Activated B cell treated with CpG ODN at 0.5 μM for 24 hours (primary cell): ENCODE measurements at regions not wholly inside any gene's neighbourhood (a gene's known extent, or its start where the extent isn't known, plus 50 kb on each side); places are given as distances from the start of the nearest gene placed in this dataset.

Source experiments
- ATAC-seq: fragments of 200-7000 bp; cut with Tn5 transposase; one replicate; pipeline ENCODE4 v1.10.0; 2021; ENCODE audit warnings: low read depth, mild to moderate bottlenecking, moderate library complexity
- CTCF ChIA-PET: fragments of 350-600 bp; sonication (Branson Sonifier 250); formaldehyde crosslinking; loops from one replicate; lab custom pipeline; 2021; ENCODE audit warnings: antibody characterized with exemption; lab: Charles Lee
- POLR2A ChIA-PET: fragments of 350-600 bp; sonication (Branson Sonifier 250); formaldehyde crosslinking; loops from one replicate; lab custom pipeline; 2021; ENCODE audit warnings: antibody characterized with exemption; lab: Charles Lee
- DNase-seq: peaks from one replicate; pipeline ENCODE4 v3.0.0; 2022
- H3K27ac Mint-ChIP-seq: one replicate; pipeline ENCODE4 v1.8.0; 2020; ENCODE audit warnings: mixed read lengths
- H3K27me3 Mint-ChIP-seq: one replicate; pipeline ENCODE4 v1.8.0; 2021; ENCODE audit warnings: mixed read lengths
- H3K36me3 Mint-ChIP-seq: one replicate; pipeline ENCODE4 v1.8.0; 2021; ENCODE audit warnings: low read depth, mixed read lengths
- H3K4me1 Mint-ChIP-seq: one replicate; pipeline ENCODE4 v1.8.0; 2021; ENCODE audit warnings: mixed read lengths
- H3K4me3 Mint-ChIP-seq: one replicate; pipeline ENCODE4 v1.8.0; 2020; ENCODE audit warnings: mild to moderate bottlenecking, mixed read lengths
- H3K9me3 Mint-ChIP-seq: one replicate; pipeline ENCODE4 v1.8.0; 2020; ENCODE audit warnings: mixed read lengths
- intact Hi-C: fragments of 100-400 bp; cut with micrococcal nuclease; formaldehyde crosslinking; loops from one replicate; pipeline ENCODE4 v1.15.1; 2024
- TF ChIP-seq, protein P1 (sequence below): fragments of 200-600 bp; IDR thresholded peaks from one replicate; pipeline ENCODE4 v1.8.0; 2022; ENCODE audit warnings: antibody characterized with exemption, mild to moderate bottlenecking

DNA sequence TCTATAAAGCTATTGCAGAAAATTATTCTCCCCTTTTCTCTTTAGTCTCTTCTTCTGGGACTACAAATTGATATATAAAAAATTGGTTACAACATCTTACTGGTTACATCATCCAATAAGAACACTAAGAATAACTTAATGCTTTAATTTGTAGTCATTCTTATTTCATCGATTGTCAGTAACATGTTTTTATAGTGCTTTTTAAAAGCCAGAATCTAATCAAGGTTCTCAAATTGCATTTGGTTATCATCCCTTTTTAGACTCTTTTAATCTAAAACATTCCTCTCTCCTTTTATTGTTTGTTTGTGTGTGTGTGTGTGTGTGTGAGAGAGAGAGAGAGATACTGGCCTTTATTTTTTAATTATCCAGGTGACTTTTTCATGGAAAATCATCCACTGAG is 377.1 kb upstream of the MEIS1 start:
- H3K27me3 Mint-ChIP-seq = peaks cover 4% of the 10 kb centered on the region
- H3K4me1 Mint-ChIP-seq = no peaks in the 10 kb centered on the region
- no peaks in the 10 kb centered on the region for H3K9me3 Mint-ChIP-seq
- intact Hi-C loops = no loop called here
- no peak overlapping the region for H3K27ac Mint-ChIP-seq
- no peak for DNase-seq
- H3K36me3 Mint-ChIP-seq = no peaks in the 10 kb centered on the region
- TF ChIP-seq, protein P1, sequence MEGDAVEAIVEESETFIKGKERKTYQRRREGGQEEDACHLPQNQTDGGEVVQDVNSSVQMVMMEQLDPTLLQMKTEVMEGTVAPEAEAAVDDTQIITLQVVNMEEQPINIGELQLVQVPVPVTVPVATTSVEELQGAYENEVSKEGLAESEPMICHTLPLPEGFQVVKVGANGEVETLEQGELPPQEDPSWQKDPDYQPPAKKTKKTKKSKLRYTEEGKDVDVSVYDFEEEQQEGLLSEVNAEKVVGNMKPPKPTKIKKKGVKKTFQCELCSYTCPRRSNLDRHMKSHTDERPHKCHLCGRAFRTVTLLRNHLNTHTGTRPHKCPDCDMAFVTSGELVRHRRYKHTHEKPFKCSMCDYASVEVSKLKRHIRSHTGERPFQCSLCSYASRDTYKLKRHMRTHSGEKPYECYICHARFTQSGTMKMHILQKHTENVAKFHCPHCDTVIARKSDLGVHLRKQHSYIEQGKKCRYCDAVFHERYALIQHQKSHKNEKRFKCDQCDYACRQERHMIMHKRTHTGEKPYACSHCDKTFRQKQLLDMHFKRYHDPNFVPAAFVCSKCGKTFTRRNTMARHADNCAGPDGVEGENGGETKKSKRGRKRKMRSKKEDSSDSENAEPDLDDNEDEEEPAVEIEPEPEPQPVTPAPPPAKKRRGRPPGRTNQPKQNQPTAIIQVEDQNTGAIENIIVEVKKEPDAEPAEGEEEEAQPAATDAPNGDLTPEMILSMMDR = no peak
- ChIA-PET POLR2A (no interaction called here), CTCF (no interaction called here)
- ATAC-seq = no peak
- no peak overlapping the region for H3K4me3 Mint-ChIP-seq

DNA sequence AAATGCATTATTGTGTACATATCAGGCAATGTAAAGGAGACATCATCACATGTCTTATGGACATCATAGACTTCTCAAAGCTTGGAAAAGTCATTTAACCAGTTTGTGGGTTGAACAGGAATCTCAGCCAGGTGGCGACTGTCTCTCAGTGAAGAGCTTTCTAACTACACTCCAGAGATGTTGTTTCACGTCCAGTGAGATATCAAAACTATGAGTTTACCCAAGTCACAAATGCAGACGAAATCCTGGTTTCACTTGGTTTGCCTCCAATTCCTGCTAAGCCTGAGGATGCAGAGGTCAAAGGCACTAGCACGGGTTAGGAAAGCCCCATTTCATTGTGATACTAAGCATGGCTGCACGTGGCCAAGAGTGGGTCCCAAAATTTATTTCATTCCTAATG is 384.5 kb upstream of the MEIS1 start:
- CTCF ChIA-PET = no interaction called here

DNA sequence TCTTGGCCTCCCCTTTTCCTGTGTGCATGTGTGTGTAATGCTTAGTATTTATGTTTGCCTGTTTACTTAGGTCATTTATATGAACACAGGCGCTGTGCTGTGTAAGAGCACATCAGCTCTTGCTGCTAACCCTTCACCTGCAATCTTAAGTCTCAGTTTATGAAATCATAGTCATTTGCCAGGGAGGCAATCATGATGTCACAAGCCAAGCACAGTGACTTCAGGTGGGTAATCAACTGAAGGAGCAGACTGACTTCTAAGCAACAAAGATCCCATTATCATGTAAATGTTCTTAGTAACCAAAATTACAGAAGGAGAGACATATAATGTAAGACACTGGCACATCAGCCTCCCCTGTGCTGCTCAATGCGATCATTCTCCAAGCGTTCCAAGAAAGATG is 386.3 kb upstream of the MEIS1 start:
- Mint-ChIP-seq H3K4me1 (no peaks in the 10 kb centered on the region), H3K27me3 (no peaks in the 10 kb centered on the region), H3K27ac (no peak overlapping the region), H3K9me3 (no peaks in the 10 kb centered on the region), H3K4me3 (no peak overlapping the region), H3K36me3 (no peaks in the 10 kb centered on the region)
- DNase-seq (no peak), ATAC-seq (no peak)
- intact Hi-C loops = no loop called here
- CTCF ChIA-PET = no interaction called here
- TF ChIP-seq, protein P1 = no peak
- POLR2A ChIA-PET = no interaction called here

More for the DNA sequence above, 384.5 kb upstream of the MEIS1 start:
- ATAC-seq (no peak), DNase-seq (no peak)
- no peaks in the 10 kb centered on the region for H3K27me3 Mint-ChIP-seq
- H3K9me3 Mint-ChIP-seq = no peaks in the 10 kb centered on the region
- H3K4me1 Mint-ChIP-seq = no peaks in the 10 kb centered on the region
- H3K27ac Mint-ChIP-seq = no peak overlapping the region
- intact Hi-C loops = no loop called here
- POLR2A ChIA-PET = no interaction called here
- no peaks in the 10 kb centered on the region for H3K36me3 Mint-ChIP-seq
- TF ChIP-seq, protein P1 = no peak
- no peak overlapping the region for H3K4me3 Mint-ChIP-seq

DNA sequence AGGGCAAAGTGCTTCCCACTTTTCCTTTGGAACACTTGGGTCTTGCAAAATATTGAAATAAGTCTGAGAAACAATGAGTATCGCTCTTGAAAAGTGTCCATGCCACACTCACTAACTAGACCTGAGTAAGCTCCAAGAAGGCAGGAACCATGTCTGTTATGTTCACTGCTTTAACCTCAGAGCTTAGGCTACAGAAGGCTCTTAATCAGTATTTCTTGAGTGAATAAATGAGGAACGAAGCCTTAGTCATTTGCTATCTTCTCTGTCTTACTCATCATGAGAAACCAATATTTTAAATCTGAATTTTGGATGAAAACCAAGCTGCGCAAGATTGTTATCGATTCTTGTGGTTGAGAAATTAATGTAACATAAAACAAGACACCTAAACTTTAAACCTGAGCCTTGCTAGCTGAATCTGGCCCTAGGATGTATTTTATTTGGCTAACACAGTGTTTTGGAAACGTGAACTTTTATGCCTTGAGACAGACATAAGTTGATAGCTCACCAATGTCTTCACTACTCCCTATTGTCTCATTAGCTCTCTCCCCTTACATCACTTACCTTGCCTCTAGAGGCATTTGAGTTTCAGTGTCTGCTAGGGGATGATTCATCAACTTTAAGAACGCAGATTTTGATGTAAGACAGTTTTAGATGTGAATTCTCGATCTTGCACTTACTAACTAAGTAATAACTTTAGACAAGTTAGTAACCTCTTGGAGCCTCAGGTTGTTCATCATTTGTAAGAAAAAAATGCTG is 392.8 kb upstream of the MEIS1 start:
- H3K27ac Mint-ChIP-seq = no peak overlapping the region
- no peak for ATAC-seq
- POLR2A ChIA-PET = no interaction called here
- no peak for DNase-seq
- CTCF ChIA-PET = no interaction called here
- intact Hi-C loops = no loop called here
- H3K9me3 Mint-ChIP-seq = no peaks in the 10 kb centered on the region
- H3K4me1 Mint-ChIP-seq = no peaks in the 10 kb centered on the region
- peaks cover 1% of the 10 kb centered on the region for H3K27me3 Mint-ChIP-seq
- H3K36me3 Mint-ChIP-seq = no peaks in the 10 kb centered on the region
- no peak overlapping the region for H3K4me3 Mint-ChIP-seq
- TF ChIP-seq, protein P1 = no peak

DNA sequence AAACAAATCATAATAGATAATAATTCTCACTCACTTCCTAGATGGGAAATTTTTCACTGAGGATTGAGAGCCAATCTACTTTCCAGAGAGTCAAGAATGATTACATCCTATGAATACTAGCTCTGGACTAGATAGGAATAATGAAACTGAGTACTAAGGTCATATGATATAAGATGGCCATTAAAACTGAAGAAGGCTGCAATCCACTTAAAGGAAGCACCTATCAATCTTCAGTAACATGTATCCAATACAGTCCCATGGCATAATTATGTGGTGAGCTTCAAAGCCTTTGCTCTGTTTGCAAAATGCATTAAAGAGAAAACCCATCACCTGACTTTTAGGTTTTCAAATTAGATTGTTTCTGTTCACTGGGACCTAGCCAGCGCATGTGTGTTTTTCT is 398.0 kb upstream of the MEIS1 start:
- H3K27me3 Mint-ChIP-seq = peaks cover 1% of the 10 kb centered on the region
- no peak for DNase-seq
- POLR2A ChIA-PET = no interaction called here
- H3K9me3 Mint-ChIP-seq = no peaks in the 10 kb centered on the region
- TF ChIP-seq, protein P1 = no peak
- no peaks in the 10 kb centered on the region for H3K36me3 Mint-ChIP-seq
- CTCF ChIA-PET = no interaction called here
- no peaks in the 10 kb centered on the region for H3K4me1 Mint-ChIP-seq
- no peak for ATAC-seq
- intact Hi-C loops = no loop called here
- H3K27ac Mint-ChIP-seq = no peak overlapping the region
- H3K4me3 Mint-ChIP-seq = no peak overlapping the region
